CD14-positive monocyte (primary cell): ENCODE measurements at regions not wholly inside any gene's neighbourhood (a gene's known extent, or its start where the extent isn't known, plus 50 kb on each side); places are given as distances from the start of the nearest gene placed in this dataset.

Experiments
- DNase-seq, 3 donors: peaks; one replicate each; pipeline ENCODE4 v3.0.0-alpha.2; 2011 to 2022
- H2AFZ ChIP-seq: 2 replicates; pipeline ENCODE4 v1.6.0; 2012; ENCODE audit warnings: mild to moderate bottlenecking, low read depth, low read length, inconsistent platforms; ENCODE audit not compliant: insufficient read depth, poor library complexity, severe bottlenecking
- H3K27ac ChIP-seq, 2 donors: 1 replicate in 1 of 2; 2 replicates in 1 of 2; pipeline ENCODE4 v1.5.1; 2012 to 2013; ENCODE audit warnings: low read length in 2 of 2, control low read depth in 1 of 2, inconsistent platforms in 1 of 2, low read depth in 1 of 2, mild to moderate bottlenecking in 1 of 2
- H3K27me3 ChIP-seq, 2 donors: one replicate each; pipeline versions ENCODE4 v1.6.0 to v1.6.1; 2011 to 2013; ENCODE audit warnings: low read length in 2 of 2; ENCODE audit not compliant: control insufficient read depth in 2 of 2, insufficient read depth in 2 of 2
- H3K36me3 ChIP-seq, 2 donors: replicated peaks in 1 of 2; 1 replicate in 1 of 2; 2 replicates in 1 of 2; pipeline versions ENCODE4 v1.5.1 to v1.6.1; 2012 to 2013; ENCODE audit warnings: low read length in 2 of 2, control low read depth in 1 of 2, inconsistent platforms in 1 of 2, mild to moderate bottlenecking in 1 of 2; ENCODE audit not compliant: insufficient read depth in 2 of 2, control insufficient read depth in 1 of 2
- H3K4me1 ChIP-seq, 2 donors: 1 replicate in 1 of 2; 2 replicates in 1 of 2; pipeline versions ENCODE4 v1.5.1 to v1.6.1; 2012 to 2013; ENCODE audit warnings: low read length in 2 of 2, control low read depth in 1 of 2, inconsistent platforms in 1 of 2, mild to moderate bottlenecking in 1 of 2, moderate library complexity in 1 of 2; ENCODE audit not compliant: insufficient read depth in 2 of 2, control insufficient read depth in 1 of 2
- H3K4me2 ChIP-seq: replicated peaks from 2 replicates; pipeline ENCODE3; 2012; ENCODE audit warnings: low read length, moderate library complexity, mild to moderate bottlenecking; ENCODE audit not compliant: poor library complexity, severe bottlenecking; ENCODE audit errors: extremely low read depth
- H3K4me3 ChIP-seq, 3 experiments: fragments of 200-600 bp in 1 of 3; sonication (generic) in 1 of 3; replicated peaks in 1 of 3; 1 replicate in 2 of 3; 2 replicates in 1 of 3; pipeline ENCODE4 v1.5.1; 2011 to 2013; ENCODE audit warnings: low read length in 3 of 3, mild to moderate bottlenecking in 3 of 3, control low read depth in 2 of 3, low read depth in 2 of 3, inconsistent platforms in 1 of 3, moderate library complexity in 1 of 3
- H3K79me2 ChIP-seq: 2 replicates; pipeline ENCODE4 v1.6.0; 2012; ENCODE audit warnings: mild to moderate bottlenecking, control low read depth, inconsistent platforms, low read length, moderate library complexity; ENCODE audit not compliant: insufficient read depth
- H3K9ac ChIP-seq: 2 replicates; pipeline ENCODE4 v1.6.0; 2017; ENCODE audit warnings: low read length, mild to moderate bottlenecking; ENCODE audit not compliant: insufficient read depth, poor library complexity, severe bottlenecking
- H3K9me3 ChIP-seq, 2 donors: replicated peaks in 1 of 2; 1 replicate in 1 of 2; 2 replicates in 1 of 2; pipeline versions ENCODE4 v1.5.1 to v1.6.1; 2012 to 2013; ENCODE audit warnings: low read length in 2 of 2, control low read depth in 1 of 2; ENCODE audit not compliant: control insufficient read depth in 1 of 2, insufficient read depth in 1 of 2
- H4K20me1 ChIP-seq: 2 replicates; pipeline ENCODE4 v1.6.0; 2012; ENCODE audit warnings: mild to moderate bottlenecking, low read length, control low read depth, moderate library complexity; ENCODE audit not compliant: insufficient read depth
- H3K27ac Mint-ChIP-seq, 7 donors: one replicate each; pipeline ENCODE4 v1.8.0; 2020; ENCODE audit warnings: mild to moderate bottlenecking in 7 of 7, mixed read lengths in 7 of 7, moderate library complexity in 6 of 7, inconsistent platforms in 2 of 7
- H3K27me3 Mint-ChIP-seq, 3 donors: one replicate each; pipeline ENCODE4 v1.8.0; 2021 to 2022; ENCODE audit warnings: low read depth in 3 of 3, mild to moderate bottlenecking in 3 of 3, mixed read lengths in 3 of 3, moderate library complexity in 3 of 3, inconsistent platforms in 1 of 3
- H3K36me3 Mint-ChIP-seq, 2 donors: one replicate each; pipeline ENCODE4 v1.8.0; 2020; ENCODE audit warnings: mixed read lengths in 2 of 2, inconsistent platforms in 1 of 2, mild to moderate bottlenecking in 1 of 2
- H3K4me1 Mint-ChIP-seq: one replicate; pipeline ENCODE4 v1.8.0; 2020; ENCODE audit warnings: mild to moderate bottlenecking, mixed read lengths
- H3K4me3 Mint-ChIP-seq, 2 donors: one replicate each; pipeline ENCODE4 v1.8.0; 2020; ENCODE audit warnings: mild to moderate bottlenecking in 2 of 2, mixed read lengths in 2 of 2, moderate library complexity in 1 of 2
- H3K9me3 Mint-ChIP-seq, 7 donors: one replicate each; pipeline ENCODE4 v1.8.0; 2020 to 2022; ENCODE audit warnings: mixed read lengths in 7 of 7, mild to moderate bottlenecking in 6 of 7, moderate library complexity in 6 of 7, inconsistent platforms in 2 of 7
- CTCF ChIP-seq: fragments of 200-600 bp; IDR thresholded peaks from one replicate; pipeline ENCODE4 v1.8.0; 2022; ENCODE audit warnings: antibody characterized with exemption, mild to moderate bottlenecking
- WGBS: methylation state at CpG from one replicate; pipeline ENCODE4 v1.1.5; 2013; ENCODE audit warnings: missing lambda C conversion rate; ENCODE audit not compliant: insufficient coverage; 5-methylcytosine and 5-hydroxymethylcytosine counted together
- intact Hi-C, 2 donors: fragments of 100-400 bp; cut with micrococcal nuclease; formaldehyde crosslinking; loops; one replicate each; pipeline versions ENCODE4 v1.15.0 to v1.15.1; 2023

- Mint-ChIP-seq H3K9me3 (peaks cover 0 to 10% (median 3%) of the 10 kb centered on the region in 7 donors), H3K27me3 (peaks cover 0 to 4% (median 0%) of the 10 kb centered on the region in 3 donors), H3K4me1 (no peaks in the 10 kb centered on the region), H3K36me3 (no peaks in the 10 kb centered on the region), H3K4me3 (no peak overlapping the region), H3K27ac (no peak overlapping the region)
- Histone ChIP-seq H2AFZ (no peak overlapping the region), H3K27me3 (no peaks in the 10 kb centered on the region), H3K79me2 (no peaks in the 10 kb centered on the region), H3K9ac (no peak overlapping the region), H3K27ac (no peak overlapping the region), H3K4me1 (no peaks in the 10 kb centered on the region), H3K4me3 (no peak overlapping the region), H3K36me3 (no peaks in the 10 kb centered on the region), H3K9me3 (no peaks in the 10 kb centered on the region), H4K20me1 (no peaks in the 10 kb centered on the region), H3K4me2 (no peak overlapping the region)
- intact Hi-C loops: no loop called here
- no peak for DNase-seq
- TF ChIP-seq CTCF: no peak
These were observed 196.6 kb upstream of the KIAA1217 start for GRCh38 chr10:24012249-24012803.

GRCh38 chr10:24027107-24027506 is 181.8 kb upstream of the KIAA1217 start:
- peaks cover 0 to 4% (median 2%) of the 10 kb centered on the region in 7 donors for H3K9me3 Mint-ChIP-seq
- WGBS: no CpG with 5 or more reads among the region's 1 CpG
- intact Hi-C loops: no loop called here
- H3K4me1 ChIP-seq: no peaks in the 10 kb centered on the region
- H3K4me3 Mint-ChIP-seq: no peak overlapping the region
- no peak overlapping the region for H3K9ac ChIP-seq
- no peaks in the 10 kb centered on the region for H4K20me1 ChIP-seq
- no peak overlapping the region for H3K4me3 ChIP-seq
- TF ChIP-seq CTCF: no peak
- no peak overlapping the region for H3K27ac Mint-ChIP-seq
- H3K4me1 Mint-ChIP-seq: no peaks in the 10 kb centered on the region
- no peak overlapping the region for H3K27ac ChIP-seq
- no peaks in the 10 kb centered on the region for H3K79me2 ChIP-seq
- no peaks in the 10 kb centered on the region for H3K36me3 Mint-ChIP-seq
- no peak for DNase-seq
- no peaks in the 10 kb centered on the region for H3K9me3 ChIP-seq
- no peaks in the 10 kb centered on the region for H3K36me3 ChIP-seq
- no peak overlapping the region for H2AFZ ChIP-seq
- H3K27me3 ChIP-seq: no peaks in the 10 kb centered on the region
- H3K4me2 ChIP-seq: no peak overlapping the region
- H3K27me3 Mint-ChIP-seq: no peaks in the 10 kb centered on the region
